ENCODE measurements at regions not wholly inside any gene's neighbourhood (a gene's known extent, or its start where the extent isn't known, plus 50 kb on each side); places are given as distances from the start of the nearest gene placed in this dataset.

- Mint-ChIP-seq H3K9me3 (peaks cover 3 to 23% (median 17%) of the 10 kb centered on the region in 11 donors), H3K4me3 (no peak overlapping the region), H3K36me3 (peaks cover 0 to 13% (median 7%) of the 10 kb centered on the region in 5 donors), H3K4me1 (no peaks in the 10 kb centered on the region), H3K27me3 (peaks cover 12 to 61% (median 39%) of the 10 kb centered on the region in 5 donors), H3K27ac (no peak overlapping the region)
- Histone ChIP-seq H3K4me1 (ENCODE audit: control insufficient read depth in 2 of 2, insufficient read depth in 2 of 2, low read length in 2 of 2) (no peaks in the 10 kb centered on the region), H3K27me3 (ENCODE audit: control insufficient read depth in 2 of 2, insufficient read depth in 2 of 2, low read length in 2 of 2) (peaks cover 0 to 4% of the 10 kb centered on the region in 2 donors), H3K9me3 (ENCODE audit: control insufficient read depth in 2 of 3, low read length in 3 of 3) (peaks cover 0 to 3% (median 0%) of the 10 kb centered on the region in 3 experiments), H3K36me3 (ENCODE audit: control insufficient read depth in 2 of 3, insufficient read depth in 3 of 3, low read length in 3 of 3) (no peaks in the 10 kb centered on the region), H3K4me3 (ENCODE audit: low read length) (no peak overlapping the region), H3K27ac (ENCODE audit: low read depth, low read length) (no peak overlapping the region)
- DNase-seq (no peak), ATAC-seq (no peak)
- intact Hi-C loops (cut with micrococcal nuclease) = no loop called here
- ChIA-PET POLR2A (no interaction called here), CTCF (no interaction called here)
Measured at GRCh38 chr15:62403164-62403809, 238.2 kb upstream of the C2CD4B start.

GRCh38 chr15:62404194-62404985, 239.3 kb upstream of the C2CD4B start:
- POLR2A ChIA-PET = no interaction called here
- Mint-ChIP-seq H3K36me3 (peaks cover 0 to 10% (median 7%) of the 10 kb centered on the region in 5 donors), H3K27me3 (peaks cover 12 to 57% (median 35%) of the 10 kb centered on the region in 5 donors), H3K4me3 (no peak overlapping the region), H3K9me3 (peaks cover 0 to 19% (median 10%) of the 10 kb centered on the region in 11 donors), H3K4me1 (no peaks in the 10 kb centered on the region), H3K27ac (no peak overlapping the region)
- Histone ChIP-seq H3K36me3 (ENCODE audit: control insufficient read depth in 2 of 3, insufficient read depth in 3 of 3, low read length in 3 of 3) (no peaks in the 10 kb centered on the region), H3K4me3 (ENCODE audit: low read length) (no peak overlapping the region), H3K9me3 (ENCODE audit: control insufficient read depth in 2 of 3, low read length in 3 of 3) (peaks cover 0 to 3% (median 0%) of the 10 kb centered on the region in 3 experiments), H3K27ac (ENCODE audit: low read depth, low read length) (no peak overlapping the region), H3K4me1 (ENCODE audit: control insufficient read depth in 2 of 2, insufficient read depth in 2 of 2, low read length in 2 of 2) (no peaks in the 10 kb centered on the region), H3K27me3 (ENCODE audit: control insufficient read depth in 2 of 2, insufficient read depth in 2 of 2, low read length in 2 of 2) (peaks cover 0 to 4% of the 10 kb centered on the region in 2 donors)
- intact Hi-C loops (cut with micrococcal nuclease) = no loop called here
- ATAC-seq (no peak), DNase-seq (no peak)
- CTCF ChIA-PET = no interaction called here

- Mint-ChIP-seq H3K4me1 (no peaks in the 10 kb centered on the region), H3K9me3 (peaks cover 0 to 8% (median 0%) of the 10 kb centered on the region in 11 donors), H3K27me3 (peaks cover 17 to 51% (median 40%) of the 10 kb centered on the region in 5 donors), H3K27ac (no peak overlapping the region), H3K36me3 (peaks cover 0 to 4% (median 0%) of the 10 kb centered on the region in 5 donors), H3K4me3 (no peak overlapping the region)
- no peak for ATAC-seq
- CTCF ChIA-PET = no interaction called here
- intact Hi-C loops (cut with micrococcal nuclease) = no loop called here
- no peaks in the 10 kb centered on the region for H3K27me3 ChIP-seq (ENCODE audit: control insufficient read depth in 2 of 2, insufficient read depth in 2 of 2, low read length in 2 of 2)
- H3K27ac ChIP-seq (ENCODE audit: low read depth, low read length) = no peak overlapping the region
- H3K9me3 ChIP-seq (ENCODE audit: control insufficient read depth in 2 of 3, low read length in 3 of 3) = no peaks in the 10 kb centered on the region
- H3K4me3 ChIP-seq (ENCODE audit: low read length) = no peak overlapping the region
- no peak for DNase-seq
- no peaks in the 10 kb centered on the region for H3K4me1 ChIP-seq (ENCODE audit: control insufficient read depth in 2 of 2, insufficient read depth in 2 of 2, low read length in 2 of 2)
- POLR2A ChIA-PET = no interaction called here
- no peaks in the 10 kb centered on the region for H3K36me3 ChIP-seq (ENCODE audit: control insufficient read depth in 2 of 3, insufficient read depth in 3 of 3, low read length in 3 of 3)
Measured at GRCh38 chr15:62406305-62406891, 241.3 kb upstream of the C2CD4B start.

- no peak overlapping the region for H3K27ac Mint-ChIP-seq
- intact Hi-C loops (cut with micrococcal nuclease) = no loop called here
- Histone ChIP-seq H3K9me3 (ENCODE audit: control insufficient read depth in 2 of 3, low read length in 3 of 3) (no peaks in the 10 kb centered on the region), H3K27ac (ENCODE audit: low read depth, low read length) (no peak overlapping the region), H3K4me3 (ENCODE audit: low read length) (no peak overlapping the region), H3K4me1 (ENCODE audit: control insufficient read depth in 2 of 2, insufficient read depth in 2 of 2, low read length in 2 of 2) (no peaks in the 10 kb centered on the region), H3K36me3 (ENCODE audit: control insufficient read depth in 2 of 3, insufficient read depth in 3 of 3, low read length in 3 of 3) (no peaks in the 10 kb centered on the region), H3K27me3 (ENCODE audit: control insufficient read depth in 2 of 2, insufficient read depth in 2 of 2, low read length in 2 of 2) (no peaks in the 10 kb centered on the region)
- no peaks in the 10 kb centered on the region for H3K4me1 Mint-ChIP-seq
- peaks cover 0 to 4% (median 0%) of the 10 kb centered on the region in 5 donors for H3K36me3 Mint-ChIP-seq
- no peak overlapping the region for H3K4me3 Mint-ChIP-seq
- peaks cover 17 to 48% (median 45%) of the 10 kb centered on the region in 5 donors for H3K27me3 Mint-ChIP-seq
- H3K9me3 Mint-ChIP-seq = peaks cover 0 to 4% (median 0%) of the 10 kb centered on the region in 11 donors
- ATAC-seq (no peak), DNase-seq (no peak)
- ChIA-PET POLR2A (no interaction called here), CTCF (no interaction called here)
Measured at GRCh38 chr15:62407216-62407615, 242.1 kb upstream of the C2CD4B start.

GRCh38 chr15:62407962-62408361, 242.9 kb upstream of the C2CD4B start:
- no peaks in the 10 kb centered on the region for H3K36me3 Mint-ChIP-seq
- peaks cover 15 to 47% (median 39%) of the 10 kb centered on the region in 5 donors for H3K27me3 Mint-ChIP-seq
- H3K4me1 ChIP-seq (ENCODE audit: control insufficient read depth in 2 of 2, insufficient read depth in 2 of 2, low read length in 2 of 2) = no peaks in the 10 kb centered on the region
- H3K36me3 ChIP-seq (ENCODE audit: control insufficient read depth in 2 of 3, insufficient read depth in 3 of 3, low read length in 3 of 3) = no peaks in the 10 kb centered on the region
- no peak overlapping the region for H3K27ac Mint-ChIP-seq
- ChIA-PET POLR2A (no interaction called here), CTCF (no interaction called here)
- H3K4me1 Mint-ChIP-seq = no peaks in the 10 kb centered on the region
- H3K4me3 ChIP-seq (ENCODE audit: low read length) = no peak overlapping the region
- H3K9me3 Mint-ChIP-seq = peaks cover 0 to 3% (median 0%) of the 10 kb centered on the region in 11 donors
- H3K27ac ChIP-seq (ENCODE audit: low read depth, low read length) = no peak overlapping the region
- intact Hi-C loops (cut with micrococcal nuclease) = no loop called here
- ATAC-seq = no peak
- H3K9me3 ChIP-seq (ENCODE audit: control insufficient read depth in 2 of 3, low read length in 3 of 3) = no peaks in the 10 kb centered on the region
- H3K4me3 Mint-ChIP-seq = no peak overlapping the region
- no peak for DNase-seq
- H3K27me3 ChIP-seq (ENCODE audit: control insufficient read depth in 2 of 2, insufficient read depth in 2 of 2, low read length in 2 of 2) = no peaks in the 10 kb centered on the region

GRCh38 chr15:62409466-62409865, 244.4 kb upstream of the C2CD4B start:
- H3K27me3 ChIP-seq (ENCODE audit: control insufficient read depth in 2 of 2, insufficient read depth in 2 of 2, low read length in 2 of 2) = no peaks in the 10 kb centered on the region
- intact Hi-C loops (cut with micrococcal nuclease) = no loop called here
- no peaks in the 10 kb centered on the region for H3K36me3 Mint-ChIP-seq
- no peak overlapping the region for H3K4me3 Mint-ChIP-seq
- H3K27me3 Mint-ChIP-seq = peaks cover 3 to 39% (median 31%) of the 10 kb centered on the region in 5 donors
- H3K4me1 ChIP-seq (ENCODE audit: control insufficient read depth in 2 of 2, insufficient read depth in 2 of 2, low read length in 2 of 2) = no peaks in the 10 kb centered on the region
- H3K9me3 ChIP-seq (ENCODE audit: control insufficient read depth in 2 of 3, low read length in 3 of 3) = no peaks in the 10 kb centered on the region
- H3K4me1 Mint-ChIP-seq = no peaks in the 10 kb centered on the region
- POLR2A ChIA-PET = no interaction called here
- no peak overlapping the region for H3K27ac Mint-ChIP-seq
- CTCF ChIA-PET = no interaction called here
- H3K27ac ChIP-seq (ENCODE audit: low read depth, low read length) = no peak overlapping the region
- H3K36me3 ChIP-seq (ENCODE audit: control insufficient read depth in 2 of 3, insufficient read depth in 3 of 3, low read length in 3 of 3) = no peaks in the 10 kb centered on the region
- no peak overlapping the region for H3K4me3 ChIP-seq (ENCODE audit: low read length)
- DNase-seq (no peak), ATAC-seq (no peak)
- peaks cover 0 to 2% (median 0%) of the 10 kb centered on the region in 11 donors for H3K9me3 Mint-ChIP-seq

Data from naive thymus-derived CD4-positive, alpha-beta T cell (primary cell).